GM23338 (cell line): ENCODE measurements at regions not wholly inside any gene's neighbourhood (a gene's known extent, or its start where the extent isn't known, plus 50 kb on each side); places are given as distances from the start of the nearest gene placed in this dataset.

ENCODE experiments used
- ATAC-seq: fragments of 200-7000 bp; cut with Tn5 transposase; 3 replicates; pipeline ENCODE4 v1.9.1; 2020
- DNase-seq: peaks from one replicate; pipeline ENCODE4 v3.0.0-alpha.2; 2015; ENCODE audit warnings: low spot score
- H2AFZ ChIP-seq: fragments of 200-600 bp; sonication (generic); 2 replicates; pipeline ENCODE4 v1.8.0; 2016; ENCODE audit warnings: antibody characterized with exemption, mild to moderate bottlenecking, moderate library complexity
- H3F3A ChIP-seq: fragments of 200-600 bp; sonication (generic); replicated peaks from 2 replicates; pipeline ENCODE4 v1.8.0; 2017; ENCODE audit warnings: antibody characterized with exemption, mixed run types, low read depth
- H3K27ac ChIP-seq: fragments of 200-600 bp; sonication (generic); 2 replicates; pipeline ENCODE4 v1.6.1; 2016; ENCODE audit warnings: low read depth
- H3K27me3 ChIP-seq: fragments of 200-600 bp; sonication (generic); 2 replicates; pipeline ENCODE4 v1.8.0; 2016; ENCODE audit warnings: mild to moderate bottlenecking, mixed run types, moderate library complexity; ENCODE audit not compliant: insufficient read depth
- H3K36me3 ChIP-seq: fragments of 200-600 bp; sonication (generic); 2 replicates; pipeline ENCODE4 v1.8.0; 2016; ENCODE audit warnings: mild to moderate bottlenecking; ENCODE audit not compliant: insufficient read depth
- H3K4me1 ChIP-seq: fragments of 200-600 bp; sonication (generic); 2 replicates; pipeline ENCODE4 v1.8.0; 2016; ENCODE audit warnings: mild to moderate bottlenecking, moderate library complexity; ENCODE audit not compliant: insufficient read depth
- H3K4me2 ChIP-seq: fragments of 200-600 bp; sonication (generic); 2 replicates; pipeline ENCODE4 v1.7.1; 2017; ENCODE audit warnings: mixed run types
- H3K4me3 ChIP-seq: fragments of 200-600 bp; sonication (generic); 2 replicates; pipeline ENCODE4 v1.6.1; 2016; ENCODE audit warnings: mixed run types
- H3K79me2 ChIP-seq: fragments of 200-600 bp; sonication (generic); replicated peaks from 2 replicates; pipeline ENCODE4 v1.8.0; 2017; ENCODE audit warnings: mild to moderate bottlenecking; ENCODE audit not compliant: insufficient read depth
- H3K9me2 ChIP-seq: fragments of 200-600 bp; sonication (generic); 2 replicates; pipeline ENCODE4 v1.8.0; 2017; ENCODE audit not compliant: insufficient read depth
- H4K20me1 ChIP-seq: fragments of 200-600 bp; sonication (generic); replicated peaks from 2 replicates; pipeline ENCODE4 v1.8.0; 2017; ENCODE audit warnings: mild to moderate bottlenecking; ENCODE audit not compliant: insufficient read depth
- H3K27ac Mint-ChIP-seq: 2 replicates; pipeline ENCODE4 v1.8.0; 2020; ENCODE audit warnings: inconsistent platforms, mild to moderate bottlenecking, moderate library complexity, mixed read lengths
- H3K27me3 Mint-ChIP-seq: 3 replicates; pipeline ENCODE4 v1.8.0; 2022; ENCODE audit warnings: low read depth, mild to moderate bottlenecking, moderate library complexity, mixed read lengths, inconsistent platforms; ENCODE audit not compliant: insufficient read depth, poor library complexity
- H3K36me3 Mint-ChIP-seq: 3 replicates; pipeline ENCODE4 v1.8.0; 2021; ENCODE audit warnings: low read depth, mild to moderate bottlenecking, inconsistent platforms, moderate library complexity, mixed read lengths
- H3K4me1 Mint-ChIP-seq: 3 replicates; pipeline ENCODE4 v1.8.0; 2020; ENCODE audit warnings: mild to moderate bottlenecking, inconsistent platforms, mixed read lengths
- H3K4me3 Mint-ChIP-seq: 3 replicates; pipeline ENCODE4 v1.8.0; 2021; ENCODE audit warnings: moderate library complexity, mild to moderate bottlenecking, inconsistent platforms, mixed read lengths
- H3K9me3 Mint-ChIP-seq: 3 replicates; pipeline ENCODE4 v1.8.0; 2020; ENCODE audit warnings: moderate library complexity, mild to moderate bottlenecking, inconsistent platforms, mixed read lengths
- CREB1 ChIP-seq: fragments of 250-450 bp; sonication (Bioruptor Pico); IDR thresholded peaks from 2 replicates; pipeline ENCODE4 v1.5.0; 2020; ENCODE audit warnings: low read depth, mild to moderate bottlenecking, moderate library complexity
- CTCF ChIP-seq, 2 experiments: fragments of 200-600 bp in 1 of 2; sonication (generic) in 1 of 2; conservative IDR thresholded peaks; 2 replicates each; pipeline versions ENCODE4 v1.5.1 to v1.6.1; 2016 to 2017; ENCODE audit warnings: antibody characterized with exemption in 2 of 2, low read depth in 2 of 2, mild to moderate bottlenecking in 2 of 2, moderate library complexity in 1 of 2
- EZH2 ChIP-seq: fragments of 200-600 bp; sonication (generic); IDR thresholded peaks from one replicate; pipeline ENCODE4 v1.8.0; 2017; ENCODE audit warnings: antibody characterized with exemption, mild to moderate bottlenecking, low read depth; ENCODE audit not compliant: unreplicated experiment
- EZH2phosphoT487 ChIP-seq: fragments of 200-600 bp; sonication (generic); IDR thresholded peaks from one replicate; pipeline ENCODE4 v1.8.1; 2018; ENCODE audit warnings: antibody characterized with exemption; ENCODE audit not compliant: unreplicated experiment
- NANOG ChIP-seq: IDR thresholded peaks from 2 replicates; pipeline ENCODE4 v1.6.1; 2016; ENCODE audit warnings: antibody characterized with exemption, borderline replicate concordance
- REST ChIP-seq: IDR thresholded peaks from one replicate; pipeline ENCODE4 v1.6.1; 2018; ENCODE audit warnings: antibody characterized with exemption; ENCODE audit not compliant: unreplicated experiment
- STAT1 ChIP-seq: IDR thresholded peaks from one replicate; pipeline ENCODE4 v1.6.1; 2016; ENCODE audit warnings: antibody characterized with exemption; ENCODE audit not compliant: unreplicated experiment
- ZNF114 ChIP-seq: fragments of 250-450 bp; sonication (Bioruptor Pico); IDR thresholded peaks from 2 replicates; pipeline ENCODE4 v1.5.0; 2020; ENCODE audit warnings: mild to moderate bottlenecking, moderate library complexity
- TF ChIP-seq, protein P1 (sequence below): fragments of 250-450 bp; sonication (Bioruptor Pico); IDR thresholded peaks from 2 replicates; pipeline ENCODE4 v1.5.0; 2020; ENCODE audit warnings: mild to moderate bottlenecking, moderate library complexity

DNA sequence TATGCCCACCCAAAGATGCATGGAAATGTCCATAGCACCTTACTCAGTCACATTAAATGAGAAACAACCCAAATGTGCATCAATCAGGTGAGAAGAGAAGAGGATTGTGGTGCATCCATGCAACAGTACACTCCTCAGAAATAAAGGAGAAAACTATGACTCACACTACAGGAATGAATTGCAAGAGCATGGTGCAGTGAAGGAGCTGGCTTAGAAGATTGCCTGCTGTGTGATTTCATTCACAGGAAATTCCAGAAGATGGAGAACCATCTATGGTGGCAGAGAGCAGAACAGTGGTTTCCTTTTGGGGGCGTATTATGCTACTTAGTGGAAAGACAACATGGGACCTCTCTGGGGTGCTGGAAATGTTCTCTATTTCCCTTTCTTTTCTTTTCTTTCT is 278.6 kb upstream of the AJAP1 start:
- no peaks in the 10 kb centered on the region for H3F3A ChIP-seq
- H4K20me1 ChIP-seq, result no peaks in the 10 kb centered on the region
- DNase-seq, result no peak
- H3K27me3 ChIP-seq, result no peaks in the 10 kb centered on the region
- no peak overlapping the region for H2AFZ ChIP-seq
- TF ChIP-seq NANOG (no peak), EZH2 (no peak), REST (no peak), ZNF114 (CRISPR knock-in tag) (no peak), STAT1 (no peak), EZH2phosphoT487 (no peak), CREB1 (CRISPR knock-in tag) (no peak), CTCF (conservative IDR thresholded peaks at IDR 0.05; ENCODE audit: low read depth in 2 of 2) (no peak)
- TF ChIP-seq, protein P1, sequence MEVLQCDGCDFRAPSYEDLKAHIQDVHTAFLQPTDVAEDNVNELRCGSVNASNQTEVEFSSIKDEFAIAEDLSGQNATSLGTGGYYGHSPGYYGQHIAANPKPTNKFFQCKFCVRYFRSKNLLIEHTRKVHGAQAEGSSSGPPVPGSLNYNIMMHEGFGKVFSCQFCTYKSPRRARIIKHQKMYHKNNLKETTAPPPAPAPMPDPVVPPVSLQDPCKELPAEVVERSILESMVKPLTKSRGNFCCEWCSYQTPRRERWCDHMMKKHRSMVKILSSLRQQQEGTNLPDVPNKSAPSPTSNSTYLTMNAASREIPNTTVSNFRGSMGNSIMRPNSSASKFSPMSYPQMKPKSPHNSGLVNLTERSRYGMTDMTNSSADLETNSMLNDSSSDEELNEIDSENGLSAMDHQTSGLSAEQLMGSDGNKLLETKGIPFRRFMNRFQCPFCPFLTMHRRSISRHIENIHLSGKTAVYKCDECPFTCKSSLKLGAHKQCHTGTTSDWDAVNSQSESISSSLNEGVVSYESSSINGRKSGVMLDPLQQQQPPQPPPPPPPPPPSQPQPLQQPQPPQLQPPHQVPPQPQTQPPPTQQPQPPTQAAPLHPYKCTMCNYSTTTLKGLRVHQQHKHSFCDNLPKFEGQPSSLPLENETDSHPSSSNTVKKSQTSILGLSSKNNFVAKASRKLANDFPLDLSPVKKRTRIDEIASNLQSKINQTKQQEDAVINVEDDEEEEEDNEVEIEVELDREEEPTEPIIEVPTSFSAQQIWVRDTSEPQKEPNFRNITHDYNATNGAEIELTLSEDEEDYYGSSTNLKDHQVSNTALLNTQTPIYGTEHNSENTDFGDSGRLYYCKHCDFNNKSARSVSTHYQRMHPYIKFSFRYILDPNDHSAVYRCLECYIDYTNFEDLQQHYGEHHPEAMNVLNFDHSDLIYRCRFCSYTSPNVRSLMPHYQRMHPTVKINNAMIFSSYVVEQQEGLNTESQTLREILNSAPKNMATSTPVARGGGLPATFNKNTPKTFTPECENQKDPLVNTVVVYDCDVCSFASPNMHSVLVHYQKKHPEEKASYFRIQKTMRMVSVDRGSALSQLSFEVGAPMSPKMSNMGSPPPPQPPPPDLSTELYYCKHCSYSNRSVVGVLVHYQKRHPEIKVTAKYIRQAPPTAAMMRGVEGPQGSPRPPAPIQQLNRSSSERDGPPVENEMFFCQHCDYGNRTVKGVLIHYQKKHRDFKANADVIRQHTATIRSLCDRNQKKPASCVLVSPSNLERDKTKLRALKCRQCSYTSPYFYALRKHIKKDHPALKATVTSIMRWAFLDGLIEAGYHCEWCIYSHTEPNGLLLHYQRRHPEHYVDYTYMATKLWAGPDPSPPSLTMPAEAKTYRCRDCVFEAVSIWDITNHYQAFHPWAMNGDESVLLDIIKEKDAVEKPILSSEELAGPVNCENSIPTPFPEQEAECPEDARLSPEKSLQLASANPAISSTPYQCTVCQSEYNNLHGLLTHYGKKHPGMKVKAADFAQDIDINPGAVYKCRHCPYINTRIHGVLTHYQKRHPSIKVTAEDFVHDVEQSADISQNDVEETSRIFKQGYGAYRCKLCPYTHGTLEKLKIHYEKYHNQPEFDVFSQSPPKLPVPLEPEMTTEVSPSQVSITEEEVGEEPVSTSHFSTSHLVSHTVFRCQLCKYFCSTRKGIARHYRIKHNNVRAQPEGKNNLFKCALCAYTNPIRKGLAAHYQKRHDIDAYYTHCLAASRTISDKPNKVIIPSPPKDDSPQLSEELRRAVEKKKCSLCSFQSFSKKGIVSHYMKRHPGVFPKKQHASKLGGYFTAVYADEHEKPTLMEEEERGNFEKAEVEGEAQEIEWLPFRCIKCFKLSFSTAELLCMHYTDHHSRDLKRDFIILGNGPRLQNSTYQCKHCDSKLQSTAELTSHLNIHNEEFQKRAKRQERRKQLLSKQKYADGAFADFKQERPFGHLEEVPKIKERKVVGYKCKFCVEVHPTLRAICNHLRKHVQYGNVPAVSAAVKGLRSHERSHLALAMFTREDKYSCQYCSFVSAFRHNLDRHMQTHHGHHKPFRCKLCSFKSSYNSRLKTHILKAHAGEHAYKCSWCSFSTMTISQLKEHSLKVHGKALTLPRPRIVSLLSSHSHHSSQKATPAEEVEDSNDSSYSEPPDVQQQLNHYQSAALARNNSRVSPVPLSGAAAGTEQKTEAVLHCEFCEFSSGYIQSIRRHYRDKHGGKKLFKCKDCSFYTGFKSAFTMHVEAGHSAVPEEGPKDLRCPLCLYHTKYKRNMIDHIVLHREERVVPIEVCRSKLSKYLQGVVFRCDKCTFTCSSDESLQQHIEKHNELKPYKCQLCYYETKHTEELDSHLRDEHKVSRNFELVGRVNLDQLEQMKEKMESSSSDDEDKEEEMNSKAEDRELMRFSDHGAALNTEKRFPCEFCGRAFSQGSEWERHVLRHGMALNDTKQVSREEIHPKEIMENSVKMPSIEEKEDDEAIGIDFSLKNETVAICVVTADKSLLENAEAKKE (CRISPR knock-in tag), result no peak
- no peaks in the 10 kb centered on the region for H3K79me2 ChIP-seq
- peaks cover 5% of the 10 kb centered on the region for H3K27me3 Mint-ChIP-seq
- no peaks in the 10 kb centered on the region; the same call in none of the 3 replicates for H3K9me3 Mint-ChIP-seq
- no peak for ATAC-seq
- H3K4me1 ChIP-seq, result no peaks in the 10 kb centered on the region
- H3K36me3 ChIP-seq, result peaks cover 2% of the 10 kb centered on the region; the same call in 1 of the 2 replicates
- no peak overlapping the region for H3K4me2 ChIP-seq
- H3K4me3 ChIP-seq, result no peak overlapping the region
- H3K9me2 ChIP-seq, result no peaks in the 10 kb centered on the region
- H3K4me1 Mint-ChIP-seq, result no peaks in the 10 kb centered on the region; the same call in 2 of the 3 replicates
- H3K4me3 Mint-ChIP-seq, result no peak overlapping the region
- H3K36me3 Mint-ChIP-seq, result peaks cover 45% of the 10 kb centered on the region
- no peak overlapping the region for H3K27ac Mint-ChIP-seq
- no peak overlapping the region for H3K27ac ChIP-seq
